ENCODE measurements at regions not wholly inside any gene's neighbourhood (a gene's known extent, or its start where the extent isn't known, plus 50 kb on each side); places are given as distances from the start of the nearest gene placed in this dataset.

GRCh38 chrX:96449896-96450295 is 234.7 kb upstream of the DIAPH2 start:
- Histone ChIP-seq H3K4me1 (no peaks in the 10 kb centered on the region), H3K4me3 (no peak overlapping the region), H3K27ac (no peak overlapping the region), H3K9me3 (no peaks in the 10 kb centered on the region), H3K27me3 (ENCODE audit: insufficient read depth in 3 of 3, low read length in 2 of 3) (peaks cover 0 to 7% (median 0%) of the 10 kb centered on the region in 3 donors), H3K36me3 (ENCODE audit: insufficient read depth in 1 of 2, low read depth in 1 of 2) (no peaks in the 10 kb centered on the region)
- intact Hi-C loops (cut with DNase I) = no loop called here
- ATAC-seq = no peak
- no peak for TF ChIP-seq CTCF (IDR thresholded peaks at IDR 0.05)
- no peak for DNase-seq

- H3K4me1 ChIP-seq = no peaks in the 10 kb centered on the region
- intact Hi-C loops (cut with DNase I) = no loop called here
- no peak overlapping the region for H3K4me3 ChIP-seq
- no peak for DNase-seq
- H3K36me3 ChIP-seq (ENCODE audit: insufficient read depth in 1 of 2, low read depth in 1 of 2) = no peaks in the 10 kb centered on the region
- ATAC-seq = no peak
- 60 to 84% (median 74%) methylated on average over 3 of the region's 3 CpGs for WGBS, 3 donors
- H3K27ac ChIP-seq = no peak overlapping the region
- H3K27me3 ChIP-seq (ENCODE audit: insufficient read depth in 3 of 3, low read length in 2 of 3) = no peaks in the 10 kb centered on the region
- no peaks in the 10 kb centered on the region for H3K9me3 ChIP-seq
- no peak for TF ChIP-seq CTCF (IDR thresholded peaks at IDR 0.05)
Measured at GRCh38 chrX:96453139-96453538, 231.5 kb upstream of the DIAPH2 start.

GRCh38 chrX:96455078-96455477 is 229.6 kb upstream of the DIAPH2 start:
- 81 to 93% (median 89%) methylated on average over 3 of the region's 3 CpGs for WGBS, 3 donors
- Histone ChIP-seq H3K27me3 (ENCODE audit: insufficient read depth in 3 of 3, low read length in 2 of 3) (no peaks in the 10 kb centered on the region), H3K27ac (no peak overlapping the region), H3K4me3 (no peak overlapping the region), H3K36me3 (ENCODE audit: insufficient read depth in 1 of 2, low read depth in 1 of 2) (no peaks in the 10 kb centered on the region), H3K9me3 (no peaks in the 10 kb centered on the region), H3K4me1 (no peaks in the 10 kb centered on the region)
- DNase-seq (no peak), ATAC-seq (no peak)
- no peak for TF ChIP-seq CTCF (IDR thresholded peaks at IDR 0.05)
- intact Hi-C loops (cut with DNase I) = no loop called here

- DNase-seq (no peak), ATAC-seq (no peak)
- Histone ChIP-seq H3K27ac (no peak overlapping the region), H3K4me1 (no peaks in the 10 kb centered on the region), H3K9me3 (no peaks in the 10 kb centered on the region), H3K27me3 (ENCODE audit: insufficient read depth in 3 of 3, low read length in 2 of 3) (peaks cover 0 to 19% (median 0%) of the 10 kb centered on the region in 3 donors), H3K36me3 (ENCODE audit: insufficient read depth in 1 of 2, low read depth in 1 of 2) (no peaks in the 10 kb centered on the region), H3K4me3 (no peak overlapping the region)
- TF ChIP-seq CTCF (IDR thresholded peaks at IDR 0.05) = no peak
- WGBS, 3 donors = 81 to 93% (median 86%) methylated on average over 14 to 16 of the region's 16 CpGs
- intact Hi-C loops (cut with DNase I) = no loop called here
Measured at GRCh38 chrX:96464880-96465558, 219.6 kb upstream of the DIAPH2 start.

All from psoas muscle (tissue), 7 donors.